Kidney glomerular epithelial cell (primary cell): ENCODE measurements at regions not wholly inside any gene's neighbourhood (a gene's known extent, or its start where the extent isn't known, plus 50 kb on each side); places are given as distances from the start of the nearest gene placed in this dataset.

Experiments
- DNase-seq: peaks from one replicate; lab custom pipeline; 2025; lab: John Stamatoyannopoulos, UW

GRCh38 chr18:37649930-37650329 lies 84.3 kb upstream of the CELF4 start:
- no peak for DNase-seq

- DNase-seq, result no peak
These were observed 83.8 kb upstream of the CELF4 start for GRCh38 chr18:37649416-37649815.

- DNase-seq, result no peak
These were observed 76.0 kb upstream of the CELF4 start for GRCh38 chr18:37641573-37641972.

- DNase-seq, result no peak
These were observed 74.9 kb upstream of the CELF4 start for GRCh38 chr18:37640504-37640903.

DNA sequence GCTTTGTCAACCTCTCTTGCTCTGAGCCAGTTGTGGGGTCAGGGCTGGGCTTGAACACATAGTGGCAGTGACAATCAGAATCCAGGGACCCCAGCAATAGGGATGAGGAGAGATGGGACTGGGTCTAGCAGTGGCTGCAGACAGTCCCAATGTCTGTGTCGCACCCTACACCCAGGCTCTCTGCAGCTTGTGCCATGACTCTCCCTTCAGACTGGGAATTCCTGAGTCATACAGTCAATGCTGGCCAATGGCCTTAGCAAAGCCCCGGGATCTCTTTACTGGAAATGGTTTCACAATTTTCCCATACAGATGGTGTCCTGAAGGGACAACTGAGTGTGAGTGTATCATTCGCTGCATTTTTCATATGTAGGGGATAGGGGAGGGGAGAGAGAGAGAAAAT lies 74.2 kb upstream of the CELF4 start:
- DNase-seq, result no peak

DNA sequence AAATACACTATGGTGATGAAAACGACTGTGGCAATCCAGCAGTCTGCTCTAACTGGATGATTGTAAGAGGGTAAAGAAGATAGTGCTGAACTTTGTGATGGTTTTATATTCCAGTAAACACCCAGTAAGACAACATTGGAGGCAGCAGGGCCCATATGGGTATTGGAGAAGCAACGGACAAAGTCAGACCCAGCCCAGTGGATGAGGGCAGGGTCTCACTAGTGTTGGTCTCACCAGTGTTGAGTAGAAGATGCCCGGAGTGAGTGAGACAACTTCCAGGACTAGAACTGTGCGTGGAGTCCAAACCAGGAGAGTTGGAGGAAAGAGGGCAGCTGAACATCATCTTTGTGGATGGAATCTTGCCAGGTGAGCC lies 71.9 kb upstream of the CELF4 start:
- no peak for DNase-seq

DNA sequence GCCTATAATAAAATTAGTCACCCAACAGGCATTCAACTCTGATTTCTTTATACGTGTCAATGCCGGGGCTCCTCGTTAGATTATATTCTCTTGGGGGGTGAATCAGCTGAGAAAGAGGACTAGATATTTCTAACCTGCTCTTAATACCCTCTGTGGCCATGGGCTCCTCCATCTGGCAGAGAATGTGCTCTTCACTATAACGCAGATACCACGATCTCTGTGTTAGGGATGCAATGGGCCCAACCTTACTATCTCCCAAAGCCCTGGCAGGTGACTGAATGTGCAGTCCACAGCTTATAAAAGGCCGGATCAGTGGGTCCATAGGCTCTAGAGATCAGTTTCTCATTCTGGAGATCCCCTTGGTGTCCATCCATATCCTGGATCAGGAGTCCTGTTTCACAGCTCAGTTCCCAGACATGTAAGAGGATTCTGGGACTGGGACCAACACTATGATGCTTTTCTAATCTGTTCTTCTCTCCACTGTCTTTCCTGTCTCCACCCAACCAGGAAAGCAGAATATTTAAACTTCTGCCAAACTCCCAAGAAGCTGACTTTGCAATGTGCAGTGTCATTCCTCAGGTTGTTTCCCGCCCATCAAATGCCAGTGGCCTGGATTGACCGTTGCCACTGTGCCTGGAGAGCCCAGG lies 71.4 kb upstream of the CELF4 start:
- DNase-seq, result no peak

GRCh38 chr18:37634516-37634915 lies 68.9 kb upstream of the CELF4 start:
- no peak for DNase-seq

DNA sequence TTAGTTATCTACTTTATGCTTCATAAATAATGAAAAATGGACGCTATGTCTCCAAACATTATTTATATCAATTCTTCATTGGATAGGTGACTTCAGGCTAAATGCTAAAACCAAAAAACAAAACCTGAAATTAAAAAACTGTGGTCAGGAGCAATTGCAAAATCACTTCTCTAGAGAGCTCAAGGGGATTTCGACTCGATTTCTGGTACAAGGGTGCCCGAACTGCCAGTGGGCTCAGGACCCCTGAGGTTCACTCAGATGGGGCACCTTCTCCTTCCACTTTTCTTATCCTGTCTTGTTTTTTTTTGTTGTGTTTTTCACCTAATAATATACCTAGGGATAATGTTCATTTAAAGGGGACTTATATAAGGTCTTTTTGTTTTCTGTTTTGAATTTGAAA lies 65.8 kb upstream of the CELF4 start:
- no peak for DNase-seq

DNA sequence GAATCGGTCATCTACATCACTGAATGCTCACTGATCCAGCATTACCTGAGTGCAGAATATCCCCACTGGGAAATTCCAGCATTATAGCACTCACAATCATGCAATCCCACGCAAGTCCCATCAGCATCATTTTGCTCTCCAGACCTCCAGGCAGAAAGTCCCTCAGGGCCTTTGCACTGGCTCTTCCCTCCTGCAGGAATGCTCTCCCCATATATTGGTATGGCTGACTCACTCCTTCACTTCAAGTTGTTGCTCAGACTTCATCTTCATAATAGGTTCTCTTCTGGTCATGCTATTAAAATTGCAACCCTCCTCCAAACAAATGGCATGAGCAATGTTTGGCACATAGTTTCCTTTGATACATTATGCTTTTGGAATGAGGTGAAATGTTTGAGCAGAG lies 64.7 kb upstream of the CELF4 start:
- DNase-seq, result no peak

GRCh38 chr18:37628470-37629220 lies 63.0 kb upstream of the CELF4 start:
- no peak for DNase-seq

DNA sequence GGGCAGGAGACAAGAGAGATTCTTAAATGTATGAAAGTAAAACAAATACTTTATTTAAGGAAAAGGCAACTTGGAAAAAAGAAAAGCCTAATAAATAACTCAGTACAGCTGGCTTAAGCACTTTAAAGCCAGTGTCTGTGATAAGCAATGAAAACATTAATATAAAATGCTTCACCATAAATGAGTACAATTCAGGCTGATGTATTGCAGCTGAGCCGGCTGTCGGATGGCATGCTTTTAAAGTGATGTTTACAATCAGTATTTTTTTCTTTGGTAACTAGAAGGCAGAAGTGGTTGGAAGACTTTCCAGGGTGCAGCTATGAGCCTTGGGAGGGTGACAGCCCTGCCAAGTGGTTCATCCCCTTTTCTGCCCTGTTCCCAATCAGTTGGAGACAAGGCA lies 58.7 kb upstream of the CELF4 start:
- DNase-seq, result no peak

DNA sequence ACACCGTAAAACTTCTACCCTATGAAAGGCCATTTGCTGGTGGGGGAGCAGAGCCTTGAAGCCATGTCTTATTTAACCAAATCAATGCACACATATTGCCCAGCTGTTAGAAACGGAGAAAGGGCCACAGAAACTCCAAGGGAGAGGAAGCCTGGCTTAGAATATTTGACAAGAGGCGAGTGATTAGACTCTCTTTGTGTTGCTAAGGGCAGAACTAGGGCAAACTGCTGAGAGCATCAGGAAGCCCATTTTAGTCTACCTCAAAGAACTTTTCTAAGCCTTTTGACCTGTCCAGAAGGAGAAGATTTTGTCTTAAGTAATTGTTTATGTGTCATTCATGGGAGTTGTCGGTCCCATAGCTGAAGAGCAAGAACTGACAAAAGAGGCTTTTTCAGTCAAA lies 54.4 kb upstream of the CELF4 start:
- DNase-seq, result no peak

DNA sequence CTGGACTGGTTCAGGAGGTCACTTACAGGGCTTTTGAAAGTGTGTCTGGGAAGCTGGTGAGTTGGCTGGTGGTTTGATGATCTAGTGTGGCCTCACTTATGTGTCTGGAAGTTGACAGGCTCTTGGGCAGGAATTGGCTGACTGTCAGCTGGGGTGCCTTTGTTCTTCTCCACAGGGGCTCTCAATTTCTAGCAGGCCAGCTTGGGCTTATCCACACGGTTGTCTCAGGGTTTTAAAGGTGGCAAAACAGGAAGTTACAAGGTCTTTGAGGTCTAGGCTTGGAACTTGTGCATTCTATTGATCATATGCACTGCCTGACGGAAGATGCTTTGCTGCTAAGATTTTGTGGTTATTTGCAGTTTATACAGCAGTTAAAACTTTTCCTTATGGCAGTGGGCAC lies 52.0 kb upstream of the CELF4 start:
- no peak for DNase-seq
